ENCODE measurements at regions not wholly inside any gene's neighbourhood (a gene's known extent, or its start where the extent isn't known, plus 50 kb on each side); places are given as distances from the start of the nearest gene placed in this dataset.

DNA sequence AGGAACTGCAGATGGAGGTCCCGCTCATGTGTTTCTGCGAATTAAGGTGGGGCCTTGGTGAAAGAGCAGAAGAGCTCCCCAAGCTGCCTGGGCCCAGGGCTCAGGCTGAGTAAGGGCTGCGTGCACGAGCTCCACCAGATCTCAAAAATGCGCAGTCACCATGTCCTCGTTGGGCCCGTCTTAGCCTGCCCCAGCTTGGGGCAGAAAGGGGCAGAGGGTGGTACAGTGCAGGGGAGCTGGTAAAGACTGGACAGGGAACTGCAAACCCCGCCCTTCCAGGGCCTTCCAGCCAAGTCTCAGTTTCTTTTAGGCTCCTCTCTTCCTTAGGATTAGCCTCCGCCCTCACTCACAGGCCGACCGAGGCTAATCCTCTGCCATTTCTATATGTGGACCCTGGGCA lies 101.6 kb downstream of the FOXF2 start:
- no peak overlapping the region for H3K27ac Mint-ChIP-seq
- DNase-seq, result no peak
- intact Hi-C loops (cut with micrococcal nuclease), result no loop called here
- no peaks in the 10 kb centered on the region for H3K36me3 Mint-ChIP-seq
- H3K4me3 Mint-ChIP-seq, result no peak overlapping the region
- POLR2A ChIA-PET, result no interaction called here
- CTCF ChIA-PET, result no interaction called here
- no peaks in the 10 kb centered on the region for H3K9me3 Mint-ChIP-seq
- no peaks in the 10 kb centered on the region for H3K4me1 Mint-ChIP-seq (ENCODE audit: low read depth)
- no peaks in the 10 kb centered on the region for H3K27me3 Mint-ChIP-seq

DNA sequence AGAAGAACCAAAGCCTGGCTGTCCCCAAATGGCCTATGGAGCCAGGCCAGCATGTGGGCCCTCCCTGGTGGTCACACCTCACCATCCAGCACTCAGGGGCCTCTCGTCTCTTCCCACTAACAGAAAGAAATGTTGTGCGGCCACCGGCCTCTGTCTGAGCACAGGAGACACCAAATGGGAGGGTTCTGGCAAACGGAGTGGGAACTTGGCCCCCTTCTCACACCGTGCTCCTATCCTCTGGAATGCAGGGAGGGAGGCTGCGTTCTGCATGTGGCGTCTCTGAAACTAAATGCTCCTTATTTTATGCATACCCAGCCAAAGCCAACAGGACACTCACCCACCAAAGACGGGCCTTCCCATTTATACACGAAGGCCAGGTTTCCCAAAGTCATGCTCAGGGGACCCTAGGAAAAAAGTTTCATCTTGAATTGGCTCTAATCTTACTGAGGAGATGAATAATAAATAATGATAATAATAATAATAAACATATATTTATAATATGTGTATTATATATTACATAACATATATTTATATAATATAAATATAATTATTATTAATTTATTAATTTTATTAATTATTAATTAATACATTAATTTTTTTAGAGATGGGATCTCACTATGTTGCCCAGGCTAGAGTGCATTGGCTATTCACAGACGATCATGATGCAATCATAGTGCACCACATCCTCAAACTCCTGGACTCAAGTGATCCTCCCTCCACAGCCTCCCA lies 102.4 kb downstream of the FOXF2 start:
- intact Hi-C loops (cut with micrococcal nuclease), result no loop called here
- Mint-ChIP-seq H3K27me3 (no peaks in the 10 kb centered on the region), H3K36me3 (no peaks in the 10 kb centered on the region), H3K9me3 (peaks cover 2% of the 10 kb centered on the region), H3K27ac (no peak overlapping the region), H3K4me1 (ENCODE audit: low read depth) (no peaks in the 10 kb centered on the region), H3K4me3 (no peak overlapping the region)
- POLR2A ChIA-PET, result no interaction called here
- CTCF ChIA-PET, result no interaction called here
- DNase-seq, result no peak

DNA sequence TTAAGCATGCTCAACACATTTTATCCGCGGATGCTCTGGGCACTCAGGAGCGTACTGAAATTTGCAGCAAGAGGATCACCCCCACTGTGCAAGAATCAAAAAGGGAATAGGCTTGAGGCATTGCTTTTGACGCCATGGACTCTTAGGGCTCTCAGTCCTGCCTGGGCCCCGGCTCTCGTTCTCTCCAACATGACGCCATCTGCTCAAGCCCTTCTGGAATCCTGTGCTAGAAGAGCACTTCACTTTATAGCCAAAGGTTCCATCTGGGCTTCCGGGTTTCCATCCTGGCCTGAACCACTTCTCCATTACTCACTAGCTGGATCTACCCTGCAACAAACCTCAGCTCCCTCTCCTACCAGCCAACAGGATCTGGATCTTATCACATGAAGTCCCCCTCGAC lies 105.3 kb downstream of the FOXF2 start:
- H3K36me3 Mint-ChIP-seq, result no peaks in the 10 kb centered on the region
- CTCF ChIA-PET, result no interaction called here
- H3K4me3 Mint-ChIP-seq, result no peak overlapping the region
- no peak for DNase-seq
- H3K4me1 Mint-ChIP-seq (ENCODE audit: low read depth), result no peaks in the 10 kb centered on the region
- peaks cover 2% of the 10 kb centered on the region for H3K9me3 Mint-ChIP-seq
- H3K27me3 Mint-ChIP-seq, result no peaks in the 10 kb centered on the region
- intact Hi-C loops (cut with micrococcal nuclease), result no loop called here
- POLR2A ChIA-PET, result no interaction called here
- H3K27ac Mint-ChIP-seq, result no peak overlapping the region

DNA sequence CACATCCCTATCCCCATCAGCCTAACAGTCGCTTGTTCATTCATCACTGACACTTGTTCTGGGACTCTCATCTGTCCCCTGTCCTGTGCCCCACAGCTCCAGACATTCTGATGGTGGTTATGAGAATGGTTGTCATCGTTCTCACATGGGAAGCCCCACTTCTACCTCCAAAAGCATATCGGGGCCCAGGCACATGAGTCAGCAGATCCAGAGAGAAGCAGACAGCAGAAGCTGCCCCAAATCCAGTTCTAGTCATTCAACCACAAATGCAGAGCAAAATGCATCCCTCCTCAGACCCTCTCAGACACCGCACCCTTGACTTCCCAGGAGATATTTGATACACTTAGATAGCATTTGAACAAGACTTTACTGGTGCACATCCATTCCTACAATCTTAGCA lies 106.0 kb downstream of the FOXF2 start:
- intact Hi-C loops (cut with micrococcal nuclease), result no loop called here
- Mint-ChIP-seq H3K27ac (no peak overlapping the region), H3K36me3 (no peaks in the 10 kb centered on the region), H3K4me3 (no peak overlapping the region), H3K4me1 (ENCODE audit: low read depth) (no peaks in the 10 kb centered on the region), H3K9me3 (peaks cover 2% of the 10 kb centered on the region), H3K27me3 (no peaks in the 10 kb centered on the region)
- POLR2A ChIA-PET, result no interaction called here
- CTCF ChIA-PET, result no interaction called here
- DNase-seq, result no peak

DNA sequence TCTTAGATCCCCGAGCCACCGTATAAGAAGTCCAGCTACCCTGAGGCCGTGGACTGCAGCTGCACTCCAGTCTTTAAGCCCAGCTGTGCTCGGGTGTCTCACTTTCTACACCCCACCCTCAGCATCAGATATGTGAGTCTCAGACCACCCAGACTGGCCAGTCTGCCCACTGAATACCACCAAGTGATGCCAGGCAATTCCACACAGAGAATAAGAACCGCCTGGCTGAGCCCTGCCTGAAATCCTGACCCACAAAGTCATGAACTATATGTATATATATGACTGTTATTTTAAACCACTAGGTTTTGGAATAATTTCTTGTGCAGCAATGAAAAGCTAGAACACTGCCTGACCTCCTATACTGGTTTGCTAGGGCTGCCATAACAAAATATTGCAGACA lies 106.7 kb downstream of the FOXF2 start:
- ChIA-PET CTCF (no interaction called here), POLR2A (no interaction called here)
- Mint-ChIP-seq H3K4me3 (no peak overlapping the region), H3K4me1 (ENCODE audit: low read depth) (no peaks in the 10 kb centered on the region), H3K27ac (no peak overlapping the region), H3K27me3 (no peaks in the 10 kb centered on the region), H3K36me3 (no peaks in the 10 kb centered on the region), H3K9me3 (peaks cover 2% of the 10 kb centered on the region)
- no peak for DNase-seq
- intact Hi-C loops (cut with micrococcal nuclease), result no loop called here

DNA sequence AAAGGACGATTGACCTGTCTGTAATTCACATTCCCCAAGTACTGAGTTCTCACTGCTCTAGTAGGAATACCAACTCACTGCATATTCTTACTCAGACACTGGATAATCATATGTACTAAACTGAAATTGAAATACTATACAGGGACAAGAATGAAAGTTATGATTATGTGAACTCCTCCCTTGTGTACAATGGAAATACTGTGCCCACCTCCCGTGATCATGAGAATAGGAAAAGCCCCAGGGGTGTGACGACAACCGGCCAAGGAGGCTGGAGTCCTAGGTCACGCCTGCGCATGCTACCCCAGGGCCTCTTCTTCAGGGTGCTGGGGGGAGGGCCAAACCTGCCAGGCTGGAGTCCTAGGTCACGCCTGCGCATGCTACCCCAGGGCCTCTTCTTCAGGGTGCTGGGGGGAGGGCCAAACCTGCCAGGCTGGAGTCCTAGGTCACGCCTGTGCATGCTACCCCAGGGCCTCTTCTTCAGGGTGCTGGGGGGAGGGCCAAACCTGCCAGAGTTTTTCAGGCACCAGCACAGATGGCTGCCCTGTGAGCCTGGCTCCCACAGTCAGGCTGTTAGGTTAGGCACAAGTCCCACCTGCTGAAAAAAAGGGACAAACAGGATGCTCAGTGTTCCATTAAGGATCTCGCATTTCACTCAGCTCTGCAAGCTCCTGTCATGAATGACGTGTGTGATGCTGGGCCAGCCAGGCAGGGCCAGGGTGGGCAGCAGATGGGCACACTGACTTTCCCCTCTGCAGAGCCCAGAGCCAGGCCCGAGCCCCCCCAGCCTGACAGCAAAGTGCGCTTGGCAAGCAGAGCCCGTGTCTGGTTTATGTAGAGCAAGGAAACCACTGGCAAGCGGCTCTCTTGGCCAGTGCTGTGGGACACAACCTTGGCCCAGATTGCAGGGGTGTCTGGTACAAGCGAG lies 107.7 kb downstream of the FOXF2 start:
- Mint-ChIP-seq H3K36me3 (no peaks in the 10 kb centered on the region), H3K4me3 (no peak overlapping the region), H3K4me1 (ENCODE audit: low read depth) (no peaks in the 10 kb centered on the region), H3K27me3 (peaks cover 2% of the 10 kb centered on the region), H3K9me3 (peaks cover 2% of the 10 kb centered on the region), H3K27ac (no peak overlapping the region)
- DNase-seq, result no peak
- ChIA-PET CTCF (no interaction called here), POLR2A (no interaction called here)
- intact Hi-C loops (cut with micrococcal nuclease), result no loop called here

DNA sequence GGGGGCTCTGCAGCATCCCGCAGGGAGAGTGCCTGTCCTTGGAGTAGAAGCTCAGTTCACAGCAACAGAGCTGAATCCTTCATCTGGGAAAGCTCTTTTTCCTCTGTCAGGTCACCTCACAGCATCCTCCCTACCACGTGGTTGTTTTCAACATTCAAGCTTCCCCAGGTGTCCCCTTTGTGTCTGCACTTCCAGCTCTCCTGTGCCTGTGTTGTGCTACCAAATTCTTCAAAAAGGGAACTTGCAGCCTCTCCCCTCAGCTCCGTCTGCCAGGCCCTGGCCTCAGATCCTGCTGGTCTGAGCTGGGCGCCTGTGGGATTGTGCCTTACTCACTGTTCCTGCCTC lies 108.4 kb downstream of the FOXF2 start:
- H3K9me3 Mint-ChIP-seq, result peaks cover 2% of the 10 kb centered on the region
- no peaks in the 10 kb centered on the region for H3K36me3 Mint-ChIP-seq
- CTCF ChIA-PET, result no interaction called here
- DNase-seq, result no peak
- H3K4me1 Mint-ChIP-seq (ENCODE audit: low read depth), result no peaks in the 10 kb centered on the region
- no peak overlapping the region for H3K4me3 Mint-ChIP-seq
- peaks cover 2% of the 10 kb centered on the region for H3K27me3 Mint-ChIP-seq
- intact Hi-C loops (cut with micrococcal nuclease), result no loop called here
- POLR2A ChIA-PET, result no interaction called here
- H3K27ac Mint-ChIP-seq, result no peak overlapping the region

DNA sequence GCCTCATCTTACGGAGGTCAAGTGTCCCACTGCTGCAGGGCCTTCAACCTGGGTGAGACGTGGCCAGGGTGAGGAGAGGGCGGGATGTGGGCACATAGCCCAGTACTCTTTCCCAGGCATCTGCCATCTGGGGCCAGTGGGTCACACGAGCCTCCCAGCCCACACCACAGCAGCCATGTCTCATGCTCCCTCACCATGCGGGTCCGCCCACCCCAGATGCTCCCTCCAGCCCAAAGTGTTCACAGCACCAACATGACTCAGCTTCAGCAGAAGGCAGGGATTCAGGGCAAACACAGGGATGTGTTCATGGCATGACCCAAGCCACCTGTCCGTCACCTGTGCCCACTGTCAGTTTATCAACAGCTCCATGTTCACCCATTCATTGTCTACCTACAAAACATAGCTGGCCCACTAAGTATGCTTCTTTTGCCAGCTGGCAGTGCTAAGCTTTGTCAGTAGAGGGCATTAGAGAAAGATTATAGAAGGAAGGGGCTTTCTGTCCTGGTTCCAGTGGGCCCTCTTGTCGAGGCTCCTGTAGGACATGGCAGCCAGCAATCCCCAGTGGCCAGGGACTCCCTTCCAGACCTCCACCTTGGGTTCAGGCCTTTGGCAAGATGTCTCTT lies 109.2 kb downstream of the FOXF2 start:
- no peaks in the 10 kb centered on the region for H3K4me1 Mint-ChIP-seq (ENCODE audit: low read depth)
- no peak overlapping the region for H3K4me3 Mint-ChIP-seq
- ChIA-PET CTCF (no interaction called here), POLR2A (no interaction called here)
- no peaks in the 10 kb centered on the region for H3K36me3 Mint-ChIP-seq
- DNase-seq, result no peak
- H3K27me3 Mint-ChIP-seq, result peaks cover 2% of the 10 kb centered on the region
- intact Hi-C loops (cut with micrococcal nuclease), result no loop called here
- peaks cover 2% of the 10 kb centered on the region for H3K9me3 Mint-ChIP-seq
- no peak overlapping the region for H3K27ac Mint-ChIP-seq

DNA sequence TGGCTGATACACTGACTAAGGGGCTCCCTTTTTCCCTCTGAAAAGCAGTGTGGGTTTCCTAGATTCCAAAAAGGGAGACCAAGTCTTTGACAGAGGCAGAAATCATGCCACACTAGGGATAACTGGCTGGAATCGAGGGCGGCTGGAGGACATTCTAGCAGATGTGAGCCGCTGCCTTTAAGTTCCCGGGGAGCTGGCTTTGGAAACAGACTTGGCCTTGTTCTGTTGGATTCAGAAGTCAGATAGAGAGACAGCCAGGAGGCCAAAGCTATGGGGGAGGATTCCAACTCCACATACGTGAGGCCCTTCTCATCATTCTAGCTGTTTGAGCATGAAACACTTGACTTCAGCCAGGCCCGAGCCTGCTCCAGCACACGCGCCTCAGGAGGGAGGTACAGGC lies 109.9 kb upstream of the FOXC1 start:
- DNase-seq, result no peak
- Mint-ChIP-seq H3K36me3 (no peaks in the 10 kb centered on the region), H3K27me3 (peaks cover 2% of the 10 kb centered on the region), H3K4me3 (no peak overlapping the region), H3K9me3 (peaks cover 2% of the 10 kb centered on the region), H3K4me1 (ENCODE audit: low read depth) (no peaks in the 10 kb centered on the region), H3K27ac (no peak overlapping the region)
- intact Hi-C loops (cut with micrococcal nuclease), result no loop called here
- ChIA-PET CTCF (no interaction called here), POLR2A (no interaction called here)

DNA sequence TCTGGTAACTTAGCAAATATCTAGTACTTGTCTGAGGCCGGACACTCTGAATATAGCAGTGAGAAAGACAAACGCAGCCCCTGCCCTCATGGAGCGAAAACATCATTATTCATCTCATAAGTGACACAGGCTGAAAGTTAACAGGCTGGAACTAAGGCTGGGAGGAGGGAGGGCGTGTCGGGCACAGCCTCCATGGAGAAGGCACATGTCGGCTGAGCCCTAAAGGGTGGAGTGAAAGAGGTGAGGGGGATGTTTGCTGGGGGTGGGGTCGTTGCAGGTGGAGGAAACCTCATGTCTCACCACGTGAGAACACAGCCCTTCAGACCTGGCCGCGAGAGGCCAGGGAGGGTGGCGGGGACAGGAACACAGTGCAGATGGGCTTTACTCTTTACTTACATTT lies 108.8 kb upstream of the FOXC1 start:
- H3K27ac Mint-ChIP-seq, result no peak overlapping the region
- CTCF ChIA-PET, result no interaction called here
- H3K4me3 Mint-ChIP-seq, result no peak overlapping the region
- peaks cover 2% of the 10 kb centered on the region for H3K9me3 Mint-ChIP-seq
- no peaks in the 10 kb centered on the region for H3K4me1 Mint-ChIP-seq (ENCODE audit: low read depth)
- DNase-seq, result no peak
- peaks cover 6% of the 10 kb centered on the region for H3K27me3 Mint-ChIP-seq
- no peaks in the 10 kb centered on the region for H3K36me3 Mint-ChIP-seq
- intact Hi-C loops (cut with micrococcal nuclease), result no loop called here
- POLR2A ChIA-PET, result no interaction called here

DNA sequence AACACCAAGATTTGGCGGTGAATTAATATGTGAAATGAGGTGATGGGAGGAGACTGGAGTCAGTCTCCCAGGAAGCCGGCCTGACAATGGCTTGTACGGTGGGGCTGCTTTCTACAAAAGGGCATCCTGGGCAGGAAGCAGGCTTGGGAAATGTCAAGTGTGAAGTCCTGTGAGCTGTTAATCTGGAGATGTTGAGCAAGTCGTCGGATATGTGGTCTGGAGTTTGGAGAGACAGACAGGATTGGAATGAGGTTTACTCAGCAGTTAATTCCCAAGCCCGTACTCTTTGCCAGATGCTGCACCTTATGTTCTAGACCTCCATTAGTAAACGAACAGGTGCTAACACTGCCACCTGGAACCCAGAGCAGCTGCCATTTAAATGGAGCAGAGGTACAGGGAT lies 107.7 kb upstream of the FOXC1 start:
- Mint-ChIP-seq H3K36me3 (no peaks in the 10 kb centered on the region), H3K27me3 (peaks cover 6% of the 10 kb centered on the region), H3K27ac (no peak overlapping the region), H3K4me3 (no peak overlapping the region), H3K4me1 (ENCODE audit: low read depth) (no peaks in the 10 kb centered on the region), H3K9me3 (no peaks in the 10 kb centered on the region)
- ChIA-PET CTCF (no interaction called here), POLR2A (no interaction called here)
- DNase-seq, result no peak
- intact Hi-C loops (cut with micrococcal nuclease), result no loop called here

DNA sequence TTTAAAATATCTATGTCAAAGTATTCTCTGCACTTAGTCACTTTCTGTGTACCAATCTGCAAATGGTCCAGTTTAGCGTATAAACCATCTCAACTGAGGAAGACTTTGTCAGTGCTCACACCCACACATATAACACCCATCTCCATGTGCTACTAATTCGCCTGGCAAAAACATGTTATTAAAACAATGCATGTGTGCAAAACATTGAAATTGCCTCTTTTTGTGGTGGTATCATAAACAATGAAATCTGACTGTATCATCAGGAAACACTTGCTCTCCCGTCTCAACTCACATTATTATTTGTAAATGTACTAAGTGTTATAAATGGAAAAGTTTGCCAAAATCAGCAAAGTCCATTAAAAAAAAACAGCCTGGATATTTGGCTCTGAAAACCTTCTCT lies 105.9 kb upstream of the FOXC1 start:
- Mint-ChIP-seq H3K36me3 (no peaks in the 10 kb centered on the region), H3K27me3 (peaks cover 6% of the 10 kb centered on the region), H3K27ac (no peak overlapping the region), H3K4me3 (no peak overlapping the region), H3K4me1 (ENCODE audit: low read depth) (no peaks in the 10 kb centered on the region), H3K9me3 (no peaks in the 10 kb centered on the region)
- no peak for DNase-seq
- POLR2A ChIA-PET, result no interaction called here
- intact Hi-C loops (cut with micrococcal nuclease), result no loop called here
- CTCF ChIA-PET, result interaction anchor here (0.7 kb wide), 1 partner anchor 51 kb away, joined by 3 read pairs; no protein-coding TSS in a partner anchor

DNA sequence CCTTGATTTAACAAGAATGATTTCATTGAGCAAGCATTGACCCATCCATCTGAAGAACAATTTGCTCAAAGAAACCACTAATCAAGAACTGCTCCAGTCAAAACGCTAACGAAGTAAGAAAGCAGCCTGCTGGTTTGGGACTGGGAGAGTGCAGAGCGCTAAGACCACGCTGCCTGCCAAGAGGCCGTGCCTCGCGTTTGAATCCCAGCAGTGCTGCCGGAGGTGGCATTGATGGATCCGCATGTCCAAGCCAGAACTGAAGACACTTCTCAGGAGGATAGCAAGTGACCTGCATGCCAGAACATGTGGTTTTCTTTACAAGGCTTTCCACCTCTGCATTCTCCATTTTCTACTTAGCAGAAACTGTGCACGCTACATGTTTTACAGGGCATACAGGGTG lies 105.2 kb upstream of the FOXC1 start:
- Mint-ChIP-seq H3K9me3 (peaks cover 5% of the 10 kb centered on the region), H3K27ac (no peak overlapping the region), H3K4me3 (no peak overlapping the region), H3K4me1 (ENCODE audit: low read depth) (no peaks in the 10 kb centered on the region), H3K27me3 (peaks cover 10% of the 10 kb centered on the region), H3K36me3 (no peaks in the 10 kb centered on the region)
- DNase-seq, result no peak
- intact Hi-C loops (cut with micrococcal nuclease), result no loop called here
- CTCF ChIA-PET, result no interaction called here
- POLR2A ChIA-PET, result no interaction called here
